Astrocyte of the spinal cord (primary cell): ENCODE measurements at regions not wholly inside any gene's neighbourhood (a gene's known extent, or its start where the extent isn't known, plus 50 kb on each side); places are given as distances from the start of the nearest gene placed in this dataset.

ENCODE experiments used
- DNase-seq: peaks from one replicate; pipeline ENCODE4 v3.0.0; 2011; ENCODE audit warnings: low read depth, low spot score
- H3K4me3 ChIP-seq: 2 replicates; pipeline ENCODE4 v1.5.1; 2011; ENCODE audit warnings: low read depth, mild to moderate bottlenecking, low read length, moderate library complexity
- CTCF ChIP-seq: IDR thresholded peaks from 2 replicates; pipeline ENCODE4 v1.5.1; 2012; ENCODE audit warnings: low read depth, mild to moderate bottlenecking, low read length, inconsistent platforms
- in situ Hi-C: cut with HindIII; loops from 2 replicates; pipeline ENCODE4 v1.10.0; 2017; ENCODE audit warnings: low sequenced_read_pairs

- in situ Hi-C loops: no loop called here
Measured at GRCh38 chr1:232109391-232109790, 482.8 kb downstream of the DISC1 start.

GRCh38 chr1:232108598-232108997, 482.0 kb downstream of the DISC1 start:
- no peak for DNase-seq
- no peak for TF ChIP-seq CTCF
- no peak overlapping the region for H3K4me3 ChIP-seq
- in situ Hi-C loops: no loop called here

More at GRCh38 chr1:232109391-232109790, 482.8 kb downstream of the DISC1 start:
- TF ChIP-seq CTCF: no peak
- H3K4me3 ChIP-seq: no peak overlapping the region
- no peak for DNase-seq

GRCh38 chr1:232106415-232106814, 479.8 kb downstream of the DISC1 start:
- TF ChIP-seq CTCF: no peak
- no peak overlapping the region for H3K4me3 ChIP-seq
- DNase-seq: no peak
- in situ Hi-C loops: no loop called here

- no peak for TF ChIP-seq CTCF
- no peak for DNase-seq
- in situ Hi-C loops: no loop called here
- no peak overlapping the region for H3K4me3 ChIP-seq
Measured at GRCh38 chr1:232105561-232105960, 479.0 kb downstream of the DISC1 start.

- in situ Hi-C loops: no loop called here
- no peak for DNase-seq
- TF ChIP-seq CTCF: no peak
- no peak overlapping the region for H3K4me3 ChIP-seq
Measured at GRCh38 chr1:232101231-232101630, 474.6 kb downstream of the DISC1 start.

GRCh38 chr1:232096751-232097150, 470.2 kb downstream of the DISC1 start:
- DNase-seq: no peak
- in situ Hi-C loops: no loop called here
- no peak for TF ChIP-seq CTCF
- no peak overlapping the region for H3K4me3 ChIP-seq
